ENCODE measurements at regions not wholly inside any gene's neighbourhood (a gene's known extent, or its start where the extent isn't known, plus 50 kb on each side); places are given as distances from the start of the nearest gene placed in this dataset.

DNA sequence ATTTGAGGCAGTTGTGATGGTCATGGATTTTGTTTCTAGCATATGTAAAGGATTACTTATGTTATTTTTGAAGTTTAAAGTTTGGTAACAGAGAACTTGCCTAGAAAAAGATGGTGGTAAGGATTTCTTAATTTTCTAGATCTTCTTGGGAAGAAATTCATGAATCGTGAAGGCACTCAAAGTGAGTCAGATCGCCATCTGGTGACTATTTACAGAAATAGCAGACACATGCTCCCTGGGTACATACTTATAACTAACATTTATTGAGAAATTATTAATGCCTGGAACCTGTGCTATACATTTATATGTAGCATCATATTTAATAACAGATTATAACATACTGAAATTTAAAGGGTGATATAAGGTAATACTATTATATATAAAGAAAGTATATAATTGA lies 299.7 kb downstream of the IZUMO3 start:
- H3K36me3 ChIP-seq (ENCODE audit: control insufficient read depth, insufficient read depth, low read length), result no peaks in the 10 kb centered on the region
- no peaks in the 10 kb centered on the region for H3K9me3 Mint-ChIP-seq (ENCODE audit: unreplicated experiment)
- no peaks in the 10 kb centered on the region for H3K4me1 ChIP-seq
- no peak overlapping the region for H3K4me3 ChIP-seq (ENCODE audit: low read depth, low read length)
- H3K4me1 Mint-ChIP-seq (ENCODE audit: low read depth, unreplicated experiment), result no peaks in the 10 kb centered on the region
- H3K9me3 ChIP-seq, result no peaks in the 10 kb centered on the region
- H3K27me3 Mint-ChIP-seq (ENCODE audit: insufficient read depth, unreplicated experiment), result no peaks in the 10 kb centered on the region
- H3K36me3 Mint-ChIP-seq (ENCODE audit: insufficient read depth, unreplicated experiment), result no peaks in the 10 kb centered on the region
- TF ChIP-seq, protein P1, sequence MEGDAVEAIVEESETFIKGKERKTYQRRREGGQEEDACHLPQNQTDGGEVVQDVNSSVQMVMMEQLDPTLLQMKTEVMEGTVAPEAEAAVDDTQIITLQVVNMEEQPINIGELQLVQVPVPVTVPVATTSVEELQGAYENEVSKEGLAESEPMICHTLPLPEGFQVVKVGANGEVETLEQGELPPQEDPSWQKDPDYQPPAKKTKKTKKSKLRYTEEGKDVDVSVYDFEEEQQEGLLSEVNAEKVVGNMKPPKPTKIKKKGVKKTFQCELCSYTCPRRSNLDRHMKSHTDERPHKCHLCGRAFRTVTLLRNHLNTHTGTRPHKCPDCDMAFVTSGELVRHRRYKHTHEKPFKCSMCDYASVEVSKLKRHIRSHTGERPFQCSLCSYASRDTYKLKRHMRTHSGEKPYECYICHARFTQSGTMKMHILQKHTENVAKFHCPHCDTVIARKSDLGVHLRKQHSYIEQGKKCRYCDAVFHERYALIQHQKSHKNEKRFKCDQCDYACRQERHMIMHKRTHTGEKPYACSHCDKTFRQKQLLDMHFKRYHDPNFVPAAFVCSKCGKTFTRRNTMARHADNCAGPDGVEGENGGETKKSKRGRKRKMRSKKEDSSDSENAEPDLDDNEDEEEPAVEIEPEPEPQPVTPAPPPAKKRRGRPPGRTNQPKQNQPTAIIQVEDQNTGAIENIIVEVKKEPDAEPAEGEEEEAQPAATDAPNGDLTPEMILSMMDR (IDR thresholded peaks at IDR 0.05; ENCODE audit: insufficient read depth in 1 of 2, low read depth in 1 of 2, low read length in 1 of 2, severe bottlenecking in 1 of 2, unreplicated experiment in 1 of 2), result no peak
- BruUV-seq (replicated peaks), result no TSS peak
- ChIA-PET CTCF (no interaction called here), POLR2A (no interaction called here)
- intact Hi-C loops (cut with micrococcal nuclease; ENCODE audit: unreplicated experiment), result no loop called here
- H3K27me3 ChIP-seq (replicated peaks; ENCODE audit: control insufficient read depth, insufficient read depth, low read length), result no peaks in the 10 kb centered on the region
- DNase-seq, result no peak
- no peak overlapping the region for H3K27ac Mint-ChIP-seq (ENCODE audit: unreplicated experiment)
- H3K4me3 Mint-ChIP-seq (ENCODE audit: unreplicated experiment), result no peak overlapping the region

DNA sequence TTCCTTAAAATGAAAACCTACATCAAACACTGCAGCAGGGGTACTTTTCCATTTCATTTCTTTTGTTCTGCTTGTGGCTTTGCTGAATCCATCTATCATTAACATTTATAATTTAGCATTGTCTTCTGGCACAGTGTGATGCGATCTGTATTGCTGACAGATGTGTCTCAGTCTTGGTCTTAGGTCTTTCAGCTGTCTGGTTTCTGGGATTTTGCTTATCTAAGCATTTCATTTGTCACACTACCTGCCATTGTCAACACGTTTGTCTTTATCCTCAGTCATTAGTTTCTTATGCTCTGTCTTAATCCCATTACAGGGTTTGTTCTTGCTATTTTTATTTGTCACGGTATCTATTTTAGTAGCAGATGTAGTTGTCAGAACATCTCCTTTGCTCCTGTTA lies 303.1 kb downstream of the IZUMO3 start:
- Histone ChIP-seq H3K9me3 (no peaks in the 10 kb centered on the region), H3K27me3 (replicated peaks; ENCODE audit: control insufficient read depth, insufficient read depth, low read length) (no peaks in the 10 kb centered on the region), H3K4me3 (ENCODE audit: low read depth, low read length) (no peak overlapping the region), H3K36me3 (ENCODE audit: control insufficient read depth, insufficient read depth, low read length) (no peaks in the 10 kb centered on the region), H3K4me1 (no peaks in the 10 kb centered on the region)
- no peak for DNase-seq
- Mint-ChIP-seq H3K9me3 (ENCODE audit: unreplicated experiment) (no peaks in the 10 kb centered on the region), H3K27ac (ENCODE audit: unreplicated experiment) (no peak overlapping the region), H3K27me3 (ENCODE audit: insufficient read depth, unreplicated experiment) (no peaks in the 10 kb centered on the region), H3K4me1 (ENCODE audit: low read depth, unreplicated experiment) (no peaks in the 10 kb centered on the region), H3K4me3 (ENCODE audit: unreplicated experiment) (no peak overlapping the region), H3K36me3 (ENCODE audit: insufficient read depth, unreplicated experiment) (no peaks in the 10 kb centered on the region)
- TF ChIP-seq, protein P1 (IDR thresholded peaks at IDR 0.05; ENCODE audit: insufficient read depth in 1 of 2, low read depth in 1 of 2, low read length in 1 of 2, severe bottlenecking in 1 of 2, unreplicated experiment in 1 of 2), result no peak
- no TSS peak for BruUV-seq (replicated peaks)
- ChIA-PET POLR2A (no interaction called here), CTCF (no interaction called here)
- intact Hi-C loops (cut with micrococcal nuclease; ENCODE audit: unreplicated experiment), result no loop called here

DNA sequence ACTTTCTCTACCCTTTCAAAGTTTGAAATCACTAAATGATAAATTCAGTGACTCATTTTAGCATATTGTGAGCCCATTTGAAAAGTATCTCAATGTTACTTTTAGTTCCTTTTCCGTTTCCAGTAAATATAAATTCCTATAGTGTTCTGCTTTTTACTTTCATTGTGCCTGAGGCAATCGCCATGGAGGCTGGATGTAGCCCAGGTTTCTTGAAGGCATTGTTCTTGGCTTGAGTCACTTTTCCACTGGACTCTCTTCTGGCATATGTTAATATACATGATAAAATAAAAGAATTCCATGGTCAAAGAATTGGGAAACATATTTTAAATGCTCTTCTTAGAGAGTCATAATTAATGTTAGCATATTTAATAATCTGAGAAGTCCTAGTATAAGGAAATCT lies 327.0 kb downstream of the IZUMO3 start:
- TF ChIP-seq, protein P1 (IDR thresholded peaks at IDR 0.05; ENCODE audit: insufficient read depth in 1 of 2, low read depth in 1 of 2, low read length in 1 of 2, severe bottlenecking in 1 of 2, unreplicated experiment in 1 of 2), result no peak
- no peak for DNase-seq
- H3K4me3 ChIP-seq (ENCODE audit: low read depth, low read length), result no peak overlapping the region
- Mint-ChIP-seq H3K4me1 (ENCODE audit: low read depth, unreplicated experiment) (no peaks in the 10 kb centered on the region), H3K27ac (ENCODE audit: unreplicated experiment) (no peak overlapping the region), H3K36me3 (ENCODE audit: insufficient read depth, unreplicated experiment) (no peaks in the 10 kb centered on the region), H3K4me3 (ENCODE audit: unreplicated experiment) (no peak overlapping the region), H3K27me3 (ENCODE audit: insufficient read depth, unreplicated experiment) (no peaks in the 10 kb centered on the region), H3K9me3 (ENCODE audit: unreplicated experiment) (no peaks in the 10 kb centered on the region)
- ChIA-PET POLR2A (no interaction called here), CTCF (no interaction called here)
- no peaks in the 10 kb centered on the region for H3K36me3 ChIP-seq (ENCODE audit: control insufficient read depth, insufficient read depth, low read length)
- no peaks in the 10 kb centered on the region for H3K27me3 ChIP-seq (replicated peaks; ENCODE audit: control insufficient read depth, insufficient read depth, low read length)
- no TSS peak for BruUV-seq (replicated peaks)
- intact Hi-C loops (cut with micrococcal nuclease; ENCODE audit: unreplicated experiment), result no loop called here
- H3K9me3 ChIP-seq, result no peaks in the 10 kb centered on the region
- no peaks in the 10 kb centered on the region for H3K4me1 ChIP-seq

Data from Caco-2 (cell line).